CD4-positive, alpha-beta memory T cell (primary cell): ENCODE measurements at regions not wholly inside any gene's neighbourhood (a gene's known extent, or its start where the extent isn't known, plus 50 kb on each side); places are given as distances from the start of the nearest gene placed in this dataset.

Experiments
- CTCF ChIA-PET: fragments of 350-600 bp; sonication (Branson Sonifier 250); formaldehyde crosslinking; loops from one replicate; lab custom pipeline; 2021; ENCODE audit warnings: inconsistent platforms; ENCODE audit not compliant: partially characterized antibody; lab: Charles Lee
- POLR2A ChIA-PET: fragments of 350-600 bp; sonication (Branson Sonifier 250); formaldehyde crosslinking; loops from one replicate; lab custom pipeline; 2021; ENCODE audit not compliant: partially characterized antibody; lab: Charles Lee
- DNase-seq, 5 donors: peaks; one replicate each; pipeline versions ENCODE4 v3.0.0 to v3.0.0-alpha.2; 2020 to 2022; ENCODE audit warnings: mixed read lengths in 1 of 5
- H3K27ac ChIP-seq: one replicate; pipeline ENCODE4 v1.7.0; 2013; ENCODE audit warnings: low read depth, low read length
- H3K27me3 ChIP-seq: 2 replicates; pipeline ENCODE4 v1.7.0; 2013; ENCODE audit warnings: mild to moderate bottlenecking, low read length, moderate library complexity; ENCODE audit not compliant: insufficient read depth
- H3K36me3 ChIP-seq: 2 replicates; pipeline ENCODE4 v1.7.0; 2013; ENCODE audit warnings: mild to moderate bottlenecking, low read length, moderate library complexity; ENCODE audit not compliant: insufficient read depth
- H3K4me1 ChIP-seq: 2 replicates; pipeline ENCODE4 v1.7.0; 2013; ENCODE audit warnings: mild to moderate bottlenecking, low read length, moderate library complexity; ENCODE audit not compliant: insufficient read depth
- H3K4me3 ChIP-seq, 2 donors: one replicate each; pipeline ENCODE4 v1.7.0; 2013; ENCODE audit warnings: low read length in 2 of 2, mild to moderate bottlenecking in 1 of 2
- H3K9me3 ChIP-seq, 2 donors: one replicate each; pipeline ENCODE4 v1.7.0; 2013; ENCODE audit warnings: low read length in 2 of 2, control low read depth in 1 of 2; ENCODE audit not compliant: control insufficient read depth in 1 of 2
- H3K27ac Mint-ChIP-seq, 7 donors: one replicate each; pipeline ENCODE4 v1.8.0; 2020 to 2021; ENCODE audit warnings: mixed read lengths in 7 of 7, mild to moderate bottlenecking in 6 of 7, inconsistent platforms in 3 of 7, moderate library complexity in 3 of 7
- H3K27me3 Mint-ChIP-seq, 2 donors: one replicate each; pipeline ENCODE4 v1.8.0; 2020 to 2021; ENCODE audit warnings: mixed read lengths in 2 of 2
- H3K36me3 Mint-ChIP-seq, 2 donors: one replicate each; pipeline ENCODE4 v1.8.0; 2020 to 2021; ENCODE audit warnings: mixed read lengths in 2 of 2, inconsistent platforms in 1 of 2, mild to moderate bottlenecking in 1 of 2
- H3K4me1 Mint-ChIP-seq, 4 donors: one replicate each; pipeline ENCODE4 v1.8.0; 2020 to 2021; ENCODE audit warnings: mixed read lengths in 4 of 4, mild to moderate bottlenecking in 1 of 4
- H3K4me3 Mint-ChIP-seq, 8 donors: one replicate each; pipeline ENCODE4 v1.8.0; 2020 to 2021; ENCODE audit warnings: mixed read lengths in 8 of 8, mild to moderate bottlenecking in 7 of 8, moderate library complexity in 6 of 8, inconsistent platforms in 3 of 8
- H3K9me3 Mint-ChIP-seq, 8 donors: one replicate each; pipeline ENCODE4 v1.8.0; 2020 to 2021; ENCODE audit warnings: mixed read lengths in 8 of 8, mild to moderate bottlenecking in 5 of 8, inconsistent platforms in 3 of 8, moderate library complexity in 1 of 8
- intact Hi-C: fragments of 100-400 bp; cut with micrococcal nuclease; formaldehyde crosslinking; loops from one replicate; pipeline ENCODE4 v1.15.1; 2023

- H3K4me1 Mint-ChIP-seq, result no peaks in the 10 kb centered on the region
- ChIA-PET CTCF (no interaction called here), POLR2A (no interaction called here)
- H3K27ac Mint-ChIP-seq, result no peak overlapping the region
- Histone ChIP-seq H3K4me1 (no peaks in the 10 kb centered on the region), H3K27me3 (no peaks in the 10 kb centered on the region), H3K27ac (no peak overlapping the region), H3K4me3 (no peak overlapping the region), H3K36me3 (no peaks in the 10 kb centered on the region), H3K9me3 (no peaks in the 10 kb centered on the region)
- no peak for DNase-seq
- no peak overlapping the region for H3K4me3 Mint-ChIP-seq
- intact Hi-C loops, result no loop called here
- no peaks in the 10 kb centered on the region for H3K27me3 Mint-ChIP-seq
- H3K9me3 Mint-ChIP-seq, result peaks cover 0 to 14% (median 3%) of the 10 kb centered on the region in 8 donors
- no peaks in the 10 kb centered on the region for H3K36me3 Mint-ChIP-seq
Measured at GRCh38 chr5:13533833-13534232, 410.7 kb downstream of the DNAH5 start.

- POLR2A ChIA-PET, result no interaction called here
- intact Hi-C loops, result no loop called here
- CTCF ChIA-PET, result no interaction called here
- Mint-ChIP-seq H3K4me1 (no peaks in the 10 kb centered on the region), H3K36me3 (no peaks in the 10 kb centered on the region), H3K27me3 (no peaks in the 10 kb centered on the region), H3K27ac (no peak overlapping the region), H3K9me3 (peaks cover 0 to 10% (median 3%) of the 10 kb centered on the region in 8 donors), H3K4me3 (no peak overlapping the region)
- Histone ChIP-seq H3K9me3 (no peaks in the 10 kb centered on the region), H3K27ac (no peak overlapping the region), H3K4me3 (no peak overlapping the region), H3K36me3 (no peaks in the 10 kb centered on the region), H3K27me3 (no peaks in the 10 kb centered on the region), H3K4me1 (no peaks in the 10 kb centered on the region)
- DNase-seq, result no peak
Measured at GRCh38 chr5:13529300-13529699, 415.2 kb downstream of the DNAH5 start.

GRCh38 chr5:13524936-13525335 lies 419.6 kb downstream of the DNAH5 start:
- Histone ChIP-seq H3K36me3 (no peaks in the 10 kb centered on the region), H3K9me3 (no peaks in the 10 kb centered on the region), H3K27ac (no peak overlapping the region), H3K4me1 (no peaks in the 10 kb centered on the region), H3K4me3 (no peak overlapping the region), H3K27me3 (no peaks in the 10 kb centered on the region)
- H3K27me3 Mint-ChIP-seq, result no peaks in the 10 kb centered on the region
- H3K36me3 Mint-ChIP-seq, result no peaks in the 10 kb centered on the region
- DNase-seq, result no peak
- CTCF ChIA-PET, result no interaction called here
- intact Hi-C loops, result no loop called here
- H3K4me3 Mint-ChIP-seq, result no peak overlapping the region
- POLR2A ChIA-PET, result no interaction called here
- no peaks in the 10 kb centered on the region for H3K4me1 Mint-ChIP-seq
- H3K9me3 Mint-ChIP-seq, result peaks cover 0 to 8% (median 4%) of the 10 kb centered on the region in 8 donors
- H3K27ac Mint-ChIP-seq, result no peak overlapping the region

GRCh38 chr5:13519131-13519530 lies 425.4 kb downstream of the DNAH5 start:
- H3K27ac ChIP-seq, result no peak overlapping the region
- no peak for DNase-seq
- Mint-ChIP-seq H3K4me1 (no peaks in the 10 kb centered on the region), H3K4me3 (no peak overlapping the region), H3K27ac (no peak overlapping the region), H3K36me3 (no peaks in the 10 kb centered on the region), H3K27me3 (no peaks in the 10 kb centered on the region), H3K9me3 (peaks cover 0 to 6% (median 4%) of the 10 kb centered on the region in 8 donors)
- H3K9me3 ChIP-seq, result no peaks in the 10 kb centered on the region
- POLR2A ChIA-PET, result no interaction called here
- no peak overlapping the region for H3K4me3 ChIP-seq
- no peaks in the 10 kb centered on the region for H3K27me3 ChIP-seq
- intact Hi-C loops, result no loop called here
- H3K4me1 ChIP-seq, result no peaks in the 10 kb centered on the region
- no peaks in the 10 kb centered on the region for H3K36me3 ChIP-seq
- CTCF ChIA-PET, result no interaction called here

- peaks cover 0 to 10% (median under 1%) of the 10 kb centered on the region in 8 donors for H3K9me3 Mint-ChIP-seq
- H3K36me3 Mint-ChIP-seq, result no peaks in the 10 kb centered on the region
- Histone ChIP-seq H3K27me3 (no peaks in the 10 kb centered on the region), H3K36me3 (no peaks in the 10 kb centered on the region), H3K4me1 (no peaks in the 10 kb centered on the region), H3K9me3 (no peaks in the 10 kb centered on the region), H3K4me3 (no peak overlapping the region), H3K27ac (no peak overlapping the region)
- no peaks in the 10 kb centered on the region for H3K4me1 Mint-ChIP-seq
- H3K4me3 Mint-ChIP-seq, result no peak overlapping the region
- intact Hi-C loops, result no loop called here
- no peaks in the 10 kb centered on the region for H3K27me3 Mint-ChIP-seq
- no peak overlapping the region for H3K27ac Mint-ChIP-seq
- no peak for DNase-seq
- ChIA-PET POLR2A (no interaction called here), CTCF (no interaction called here)
Measured at GRCh38 chr5:13516195-13516594, 428.3 kb downstream of the DNAH5 start.

GRCh38 chr5:13511442-13511841 lies 433.0 kb downstream of the DNAH5 start:
- Mint-ChIP-seq H3K9me3 (peaks cover 0 to 9% (median 3%) of the 10 kb centered on the region in 8 donors), H3K4me3 (no peak overlapping the region), H3K36me3 (no peaks in the 10 kb centered on the region), H3K4me1 (no peaks in the 10 kb centered on the region), H3K27ac (no peak overlapping the region), H3K27me3 (no peaks in the 10 kb centered on the region)
- H3K9me3 ChIP-seq, result no peaks in the 10 kb centered on the region
- ChIA-PET CTCF (interaction anchor here (0.5 kb wide), 1 partner anchor 30 kb away, joined by 3 read pairs; no protein-coding TSS in a partner anchor), POLR2A (no interaction called here)
- no peaks in the 10 kb centered on the region for H3K36me3 ChIP-seq
- intact Hi-C loops, result no loop called here
- no peak overlapping the region for H3K27ac ChIP-seq
- H3K4me3 ChIP-seq, result no peak overlapping the region
- no peaks in the 10 kb centered on the region for H3K4me1 ChIP-seq
- no peak for DNase-seq
- no peaks in the 10 kb centered on the region for H3K27me3 ChIP-seq

GRCh38 chr5:13510616-13511015 lies 433.9 kb downstream of the DNAH5 start:
- ChIA-PET POLR2A (no interaction called here), CTCF (no interaction called here)
- no peak overlapping the region for H3K4me3 Mint-ChIP-seq
- Histone ChIP-seq H3K36me3 (no peaks in the 10 kb centered on the region), H3K27me3 (no peaks in the 10 kb centered on the region), H3K4me3 (no peak overlapping the region), H3K27ac (no peak overlapping the region), H3K4me1 (no peaks in the 10 kb centered on the region), H3K9me3 (no peaks in the 10 kb centered on the region)
- H3K27ac Mint-ChIP-seq, result no peak overlapping the region
- no peaks in the 10 kb centered on the region for H3K27me3 Mint-ChIP-seq
- H3K36me3 Mint-ChIP-seq, result no peaks in the 10 kb centered on the region
- intact Hi-C loops, result no loop called here
- H3K4me1 Mint-ChIP-seq, result no peaks in the 10 kb centered on the region
- no peak for DNase-seq
- peaks cover 0 to 9% (median 3%) of the 10 kb centered on the region in 8 donors for H3K9me3 Mint-ChIP-seq

GRCh38 chr5:13508559-13508958 lies 435.9 kb downstream of the DNAH5 start:
- H3K36me3 Mint-ChIP-seq, result no peaks in the 10 kb centered on the region
- H3K9me3 ChIP-seq, result no peaks in the 10 kb centered on the region
- no peaks in the 10 kb centered on the region for H3K4me1 Mint-ChIP-seq
- H3K36me3 ChIP-seq, result no peaks in the 10 kb centered on the region
- no peak overlapping the region for H3K4me3 ChIP-seq
- H3K9me3 Mint-ChIP-seq, result peaks cover 0 to 9% (median 3%) of the 10 kb centered on the region in 8 donors
- no peaks in the 10 kb centered on the region for H3K27me3 ChIP-seq
- ChIA-PET CTCF (no interaction called here), POLR2A (no interaction called here)
- H3K4me3 Mint-ChIP-seq, result no peak overlapping the region
- DNase-seq, result no peak
- H3K4me1 ChIP-seq, result no peaks in the 10 kb centered on the region
- no peak overlapping the region for H3K27ac Mint-ChIP-seq
- H3K27ac ChIP-seq, result no peak overlapping the region
- intact Hi-C loops, result no loop called here
- H3K27me3 Mint-ChIP-seq, result no peaks in the 10 kb centered on the region
